HG02642 (cell line): ENCODE measurements at regions not wholly inside any gene's neighbourhood (a gene's known extent, or its start where the extent isn't known, plus 50 kb on each side); places are given as distances from the start of the nearest gene placed in this dataset.

Source experiments
- ATAC-seq: cut with Tn5 transposase; IDR thresholded peaks from one replicate; pipeline ENCODE4 v1.9.1; 2021; ENCODE audit warnings: mild to moderate bottlenecking; ENCODE audit not compliant: unreplicated experiment, poor library complexity

- no peak for ATAC-seq
Measured at GRCh38 chr12:115135800-115136211, 451.8 kb upstream of the TBX3 start.

- no peak for ATAC-seq
Measured at GRCh38 chr12:115134298-115134697, 450.3 kb upstream of the TBX3 start.

DNA sequence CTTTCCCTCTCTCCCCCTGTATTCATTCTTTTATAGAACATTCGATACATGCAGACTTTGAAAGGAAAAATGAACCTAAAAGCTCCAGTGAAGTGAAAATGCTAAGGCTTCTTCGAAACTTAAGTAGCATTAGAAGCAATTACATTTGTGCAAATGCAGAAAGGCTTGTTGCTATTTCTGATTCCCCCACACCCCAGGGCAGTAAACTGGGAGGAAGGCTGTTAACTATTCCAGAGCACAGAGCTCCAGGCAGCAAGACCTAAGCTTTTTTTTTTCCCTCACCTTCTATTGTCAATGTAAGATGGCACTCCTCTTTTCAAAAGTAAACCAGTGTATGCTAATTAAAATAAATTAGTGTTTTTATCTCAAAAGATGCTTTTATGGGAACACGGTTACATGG lies 448.9 kb upstream of the TBX3 start:
- no peak for ATAC-seq

- no peak for ATAC-seq
Measured at GRCh38 chr12:115132145-115132544, 448.2 kb upstream of the TBX3 start.

DNA sequence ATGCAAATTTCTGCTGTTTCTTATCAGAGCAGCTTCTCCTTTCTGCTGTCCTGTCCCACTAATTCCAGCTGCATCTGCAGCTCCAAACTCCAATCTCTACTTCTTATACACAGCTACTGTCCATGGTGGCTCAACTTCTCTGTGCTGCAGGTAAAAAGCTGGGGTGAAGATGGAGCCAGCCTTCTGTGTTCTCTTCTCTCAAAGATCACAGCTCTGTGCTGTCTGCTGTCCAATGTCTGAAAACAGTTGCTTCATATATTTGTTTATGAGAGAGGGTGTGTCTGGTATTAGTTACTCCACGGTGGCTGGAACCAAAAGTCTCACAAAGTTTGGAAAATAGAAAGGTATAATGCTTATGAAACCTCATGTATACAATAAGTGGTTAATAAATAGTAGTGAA lies 445.8 kb upstream of the TBX3 start:
- ATAC-seq = no peak

DNA sequence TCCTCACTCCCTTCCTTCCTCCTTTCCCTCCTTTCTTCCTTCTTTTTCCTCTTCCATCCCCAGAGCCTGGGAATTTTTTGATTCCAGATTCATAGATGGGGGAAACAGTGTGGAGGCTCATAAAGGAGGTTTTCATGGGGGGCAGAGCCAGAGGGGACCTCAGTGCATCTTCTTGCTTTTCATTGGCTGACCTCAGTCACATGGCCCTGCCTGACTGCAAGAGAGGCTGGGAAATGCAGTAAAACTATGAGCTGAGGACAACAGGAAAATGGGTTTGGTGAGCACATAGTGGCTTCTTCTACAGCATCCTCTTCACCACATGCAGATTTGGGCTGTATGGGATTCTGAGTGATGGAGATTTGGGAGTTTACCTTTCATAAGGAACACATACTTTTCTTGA lies 437.1 kb upstream of the TBX3 start:
- ATAC-seq = no peak

- no peak for ATAC-seq
Measured at GRCh38 chr12:115118177-115118724, 434.3 kb upstream of the TBX3 start.

- no peak for ATAC-seq
Measured at GRCh38 chr12:115114140-115114539, 430.2 kb upstream of the TBX3 start.

GRCh38 chr12:115109863-115110262 lies 425.9 kb upstream of the TBX3 start:
- ATAC-seq = no peak

GRCh38 chr12:115108129-115109100 lies 424.4 kb upstream of the TBX3 start:
- ATAC-seq = no peak

DNA sequence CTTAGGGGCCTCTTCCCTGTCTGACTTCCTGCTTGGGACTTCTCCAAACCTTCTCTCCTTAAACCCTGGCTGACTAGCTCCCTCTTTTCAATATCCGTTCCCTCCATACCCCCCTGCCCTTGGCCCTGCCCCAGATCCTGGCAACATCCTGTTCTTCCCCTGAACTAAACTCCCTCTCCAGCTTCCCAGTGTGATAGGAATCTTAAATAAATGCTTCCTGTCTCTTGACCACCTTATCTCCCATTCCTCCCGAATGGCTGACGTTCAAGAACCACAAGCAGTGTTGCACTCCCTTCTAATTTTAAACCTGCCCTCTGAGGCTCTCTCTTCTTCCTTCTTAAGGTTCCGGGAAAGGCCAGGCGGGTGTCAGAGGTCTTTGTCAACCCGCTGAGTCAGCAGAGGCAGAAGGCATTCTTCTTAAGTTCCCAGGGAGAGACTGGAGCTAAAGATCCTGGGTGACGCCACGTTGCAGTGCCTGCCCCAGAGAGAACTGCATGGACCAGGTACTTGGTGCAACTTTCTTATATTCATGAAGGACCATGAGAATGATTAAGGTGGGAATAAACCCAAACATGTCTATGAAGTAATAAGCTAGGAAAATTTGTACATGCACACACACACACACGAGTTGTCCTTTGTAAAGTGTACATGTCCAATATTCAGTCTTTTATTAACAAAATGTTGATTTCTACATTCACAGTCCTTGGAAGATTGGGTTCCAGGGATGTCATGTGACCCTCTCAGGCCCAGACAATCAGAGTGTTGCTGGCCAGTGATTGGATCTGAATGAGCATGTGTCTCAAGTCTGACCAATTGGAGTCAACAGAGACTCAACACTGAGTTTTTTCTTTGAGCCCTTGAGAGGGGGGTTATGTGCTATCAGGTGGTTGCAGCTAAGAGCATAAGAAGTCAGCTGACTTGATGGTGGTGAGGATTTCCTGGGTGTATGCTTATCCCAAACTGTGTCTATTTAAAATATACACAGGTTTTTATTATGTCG lies 420.2 kb upstream of the TBX3 start:
- no peak for ATAC-seq

DNA sequence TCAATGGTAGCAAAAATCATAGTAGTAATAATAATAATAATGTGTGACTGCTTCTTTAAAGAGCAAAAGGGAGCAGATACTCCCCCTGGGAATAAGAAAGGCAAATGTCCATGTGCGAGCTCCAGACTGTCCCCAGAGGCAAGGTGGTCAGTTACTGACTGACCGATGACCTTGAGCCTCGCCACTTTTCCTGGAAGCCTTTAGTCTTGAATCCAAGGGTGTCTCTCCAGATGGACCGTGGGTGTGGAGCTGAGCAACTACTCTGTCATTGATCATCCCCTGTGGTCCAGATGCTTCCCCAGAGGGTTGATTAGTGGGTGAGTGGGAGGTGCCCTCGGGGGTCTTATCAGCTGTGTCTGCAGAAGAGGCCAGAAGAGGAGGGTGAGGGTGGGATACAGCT lies 418.5 kb upstream of the TBX3 start:
- ATAC-seq = no peak

- ATAC-seq = no peak
Measured at GRCh38 chr12:115101520-115101919, 417.5 kb upstream of the TBX3 start.

DNA sequence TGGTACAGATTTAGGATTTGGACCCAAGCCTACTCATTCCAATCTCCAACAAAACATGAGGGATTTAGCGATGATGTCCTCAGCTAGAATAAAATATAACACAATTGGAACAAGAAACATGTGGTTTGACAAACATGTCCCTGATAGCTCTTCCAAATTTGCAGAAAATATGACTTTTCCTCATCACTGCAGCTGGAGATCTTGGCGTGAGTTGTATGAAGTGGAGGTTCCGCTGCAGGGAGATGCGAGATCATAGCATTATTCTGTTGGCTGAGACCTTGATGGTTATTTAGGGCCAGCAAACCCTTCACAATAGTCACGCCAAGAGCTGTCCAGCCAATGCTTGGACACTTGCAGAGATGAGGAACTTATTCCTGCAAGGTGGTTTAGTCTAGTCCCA lies 413.4 kb upstream of the TBX3 start:
- ATAC-seq = no peak

DNA sequence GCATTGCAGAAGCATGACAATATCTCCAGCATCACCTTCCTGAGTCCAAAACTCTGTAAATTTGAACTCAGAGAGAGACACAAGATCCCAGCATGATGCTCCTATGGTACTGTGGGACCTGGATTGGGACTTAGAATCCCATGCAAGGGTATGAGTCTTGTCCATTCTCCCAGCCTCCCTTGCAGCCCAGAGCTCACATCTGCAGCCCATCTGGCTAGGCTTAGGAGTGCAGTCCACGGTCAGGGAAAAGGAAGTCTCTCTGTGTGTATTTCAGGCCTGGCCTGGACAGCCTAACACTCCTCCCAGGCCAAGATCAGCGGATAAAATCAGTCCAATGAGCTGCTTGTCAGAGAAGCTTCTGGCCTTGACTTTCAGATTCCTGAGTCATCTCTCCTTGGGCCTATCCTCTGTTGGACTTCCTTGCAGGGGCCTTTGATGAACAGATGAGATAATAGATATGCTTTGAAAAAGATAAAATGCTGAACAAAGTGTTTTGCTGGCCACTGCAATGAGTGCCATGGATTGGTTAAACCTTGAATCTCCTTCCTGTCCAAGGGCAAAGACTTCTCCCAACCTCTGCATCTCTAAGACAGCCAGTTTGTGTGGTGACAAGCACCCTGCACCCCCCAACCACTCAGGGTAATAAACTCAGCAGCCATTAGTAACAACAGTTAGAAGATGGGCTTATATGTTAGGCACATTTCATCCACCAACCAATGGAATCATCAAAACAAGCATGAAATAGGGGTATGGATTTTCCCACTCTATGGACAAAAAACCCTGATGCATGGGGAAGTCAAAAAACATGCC lies 412.8 kb upstream of the TBX3 start:
- ATAC-seq = no peak

DNA sequence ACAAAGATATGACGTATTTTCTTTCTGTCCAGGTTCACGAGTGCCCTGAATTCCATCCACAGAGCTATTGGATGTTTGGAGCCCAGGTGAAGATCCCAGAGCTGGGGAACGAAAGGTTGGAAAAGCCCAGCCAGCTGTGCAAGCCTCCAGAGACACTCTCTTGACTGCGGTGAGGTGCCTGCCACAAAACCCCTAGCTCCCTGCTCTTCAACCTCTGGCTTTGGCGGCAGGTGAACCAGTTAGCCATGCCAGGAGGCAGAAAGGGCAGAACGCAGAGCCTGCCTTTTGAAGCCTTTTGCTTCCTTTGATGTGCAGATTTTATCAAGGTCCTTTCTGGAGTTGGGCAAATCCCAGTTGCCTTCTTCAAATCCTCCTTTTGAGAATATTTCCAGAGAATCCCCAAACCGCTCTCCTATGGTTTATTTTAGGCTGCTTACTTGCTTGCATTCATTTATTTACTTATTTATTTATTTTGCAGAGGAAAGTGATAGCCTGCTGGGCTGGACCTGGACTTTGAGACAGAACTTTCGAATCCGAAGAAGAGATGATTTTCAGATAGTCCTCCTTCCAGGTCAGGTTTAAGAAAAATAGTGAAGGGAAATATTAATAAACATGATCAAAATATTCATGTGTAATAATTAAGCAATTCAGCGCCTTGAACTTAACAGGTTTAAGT lies 411.2 kb upstream of the TBX3 start:
- no peak for ATAC-seq

- no peak for ATAC-seq
Measured at GRCh38 chr12:115094163-115094816, 410.3 kb upstream of the TBX3 start.

DNA sequence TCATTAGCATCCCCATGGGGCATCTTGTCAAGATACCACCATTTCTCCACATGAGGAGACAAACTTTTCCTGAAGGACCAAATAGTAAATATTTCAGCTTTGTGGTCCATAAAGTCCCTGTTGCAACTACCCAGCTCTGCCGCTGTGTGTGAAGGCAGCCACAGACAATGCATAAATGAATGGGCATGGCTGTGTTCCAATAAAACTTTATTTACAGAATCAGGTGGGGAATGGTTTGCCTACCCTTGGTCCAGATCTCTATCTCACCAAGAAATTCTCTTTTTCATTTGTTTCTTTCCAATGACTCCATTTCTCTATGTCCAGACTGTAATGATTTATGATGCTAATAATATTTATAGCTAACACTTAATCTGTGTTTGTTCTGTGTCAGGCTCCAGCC lies 409.3 kb upstream of the TBX3 start:
- ATAC-seq = no peak

GRCh38 chr12:115090783-115091182 lies 406.8 kb upstream of the TBX3 start:
- no peak for ATAC-seq
